ENCODE measurements at regions not wholly inside any gene's neighbourhood (a gene's known extent, or its start where the extent isn't known, plus 50 kb on each side); places are given as distances from the start of the nearest gene placed in this dataset.

- no peak for DNase-seq
Measured at GRCh38 chrX:10021461-10022272, 54.5 kb downstream of the CLDN34 start.

DNA sequence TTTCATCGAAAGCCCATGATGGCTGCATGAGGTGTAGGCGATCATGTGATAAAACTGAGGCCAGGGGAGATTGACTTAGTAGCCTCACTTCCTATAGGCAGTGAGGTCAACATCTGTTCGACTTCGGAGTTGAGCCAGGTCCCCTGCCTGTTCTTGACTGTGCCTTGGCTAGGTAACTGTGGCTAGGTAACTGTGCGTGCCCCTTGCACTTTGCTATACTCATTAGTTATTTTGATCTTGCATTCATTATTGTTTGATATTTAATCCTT lies 55.0 kb downstream of the CLDN34 start:
- no peak for DNase-seq

GRCh38 chrX:10022580-10023245 lies 55.6 kb downstream of the CLDN34 start:
- no peak for DNase-seq

DNA sequence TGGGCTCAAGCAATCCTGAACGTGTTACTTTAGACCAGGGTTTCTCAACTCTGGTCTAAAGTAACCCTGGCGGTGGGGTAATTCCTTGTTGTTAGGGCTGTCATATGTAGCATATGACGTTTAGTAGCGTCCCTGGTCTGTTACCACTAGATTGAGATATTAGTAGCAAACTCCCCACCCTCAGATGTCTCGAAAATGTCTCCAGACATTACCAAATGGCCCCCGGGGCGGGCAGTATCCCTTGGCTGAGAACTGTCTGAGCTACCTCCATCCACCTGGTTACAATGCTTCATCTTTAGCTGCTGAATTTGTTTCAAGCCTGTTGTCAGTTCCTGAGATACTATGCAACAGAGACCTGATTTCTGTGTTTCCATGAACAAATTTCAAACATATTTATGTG lies 56.7 kb downstream of the CLDN34 start:
- no peak for DNase-seq

DNA sequence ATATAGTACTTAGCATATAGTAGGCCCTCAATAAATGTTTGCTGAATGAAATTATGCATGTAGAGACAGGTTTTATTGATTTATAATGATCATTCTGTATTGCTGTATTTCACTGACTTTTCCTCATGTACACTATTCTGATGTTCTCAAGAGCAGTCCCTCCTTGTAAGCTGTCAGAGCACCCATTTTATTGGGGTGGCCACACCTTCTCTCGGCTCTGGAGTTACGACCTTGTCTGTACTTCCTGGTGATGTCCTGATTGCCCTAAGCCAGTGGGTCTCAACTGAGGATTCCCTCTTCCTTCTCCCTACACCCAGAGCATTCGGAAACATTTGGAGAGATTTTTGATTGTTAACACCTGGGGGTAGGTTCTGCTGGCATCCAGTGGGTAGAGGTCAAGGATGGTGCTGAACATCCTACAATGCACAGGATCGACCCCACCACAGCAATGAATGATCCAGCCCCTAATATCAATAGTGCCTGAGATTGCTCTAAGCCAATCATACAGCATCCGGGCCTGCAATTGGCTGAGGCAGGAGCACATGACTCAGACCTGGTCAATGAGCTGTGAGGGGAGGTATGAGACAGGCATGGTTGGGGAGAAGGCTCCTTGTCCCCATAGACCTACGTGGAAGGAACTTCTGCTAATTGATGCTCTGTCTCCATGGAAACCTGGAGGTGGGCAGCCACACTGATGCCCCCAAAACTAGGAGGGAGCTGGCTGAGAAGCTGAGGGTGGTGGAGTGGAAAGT lies 58.8 kb downstream of the CLDN34 start:
- DNase-seq: no peak

DNA sequence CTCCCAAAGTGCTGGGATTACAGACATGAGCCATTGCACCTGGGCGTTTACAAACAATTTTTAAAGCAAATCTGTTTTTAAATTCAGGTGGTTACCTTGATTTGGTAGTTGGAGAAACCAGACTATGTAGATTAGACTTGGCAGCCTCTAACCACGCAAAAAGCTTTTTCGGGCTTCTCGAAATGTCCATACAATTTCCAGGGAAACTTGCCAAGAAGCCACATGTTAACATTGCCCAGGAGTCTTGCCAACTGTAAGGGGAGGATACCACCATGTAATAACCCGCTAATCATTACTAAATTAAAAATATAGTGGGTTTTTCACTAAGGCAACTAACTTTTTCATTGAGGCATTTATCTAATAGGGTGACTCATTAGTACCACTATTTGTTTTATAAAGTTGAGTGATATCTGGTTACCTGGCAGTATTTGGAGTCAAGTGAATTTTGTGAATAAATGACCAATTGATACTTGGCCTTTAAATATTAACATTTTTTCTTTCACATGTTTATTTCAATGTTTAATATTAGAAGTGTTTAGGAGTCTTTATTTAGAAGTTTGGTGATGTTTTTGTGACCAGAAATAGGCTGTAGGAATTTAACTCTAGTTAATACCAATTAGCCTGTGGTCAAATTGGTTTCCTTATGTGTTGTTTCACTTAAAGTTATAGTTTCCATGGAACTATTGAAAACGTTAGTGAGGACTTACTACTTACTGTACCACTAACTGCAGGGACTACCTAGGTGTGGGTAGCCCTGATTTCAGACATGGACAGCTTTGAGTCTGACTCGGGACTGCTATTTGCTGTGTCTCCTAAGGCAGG lies 61.3 kb downstream of the CLDN34 start:
- DNase-seq: no peak

DNA sequence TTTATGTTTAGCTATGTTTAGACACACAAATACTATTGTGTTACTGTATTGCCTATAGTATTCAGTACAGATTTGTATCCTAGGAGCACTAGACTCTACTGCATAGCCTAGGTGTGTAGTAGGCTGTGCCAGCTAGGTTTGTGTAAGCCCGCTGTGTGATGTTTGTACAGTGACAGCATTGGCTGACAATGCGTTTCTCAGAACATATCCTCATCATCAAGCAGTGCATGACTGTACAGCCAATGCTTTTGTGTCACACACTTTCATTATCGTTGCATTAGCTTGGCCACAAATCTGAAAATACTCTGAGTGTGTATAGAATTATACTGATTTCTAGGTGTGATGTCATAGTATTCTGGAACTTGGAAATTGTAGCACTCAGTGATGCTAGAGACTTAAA lies 63.4 kb downstream of the CLDN34 start:
- DNase-seq: no peak

DNA sequence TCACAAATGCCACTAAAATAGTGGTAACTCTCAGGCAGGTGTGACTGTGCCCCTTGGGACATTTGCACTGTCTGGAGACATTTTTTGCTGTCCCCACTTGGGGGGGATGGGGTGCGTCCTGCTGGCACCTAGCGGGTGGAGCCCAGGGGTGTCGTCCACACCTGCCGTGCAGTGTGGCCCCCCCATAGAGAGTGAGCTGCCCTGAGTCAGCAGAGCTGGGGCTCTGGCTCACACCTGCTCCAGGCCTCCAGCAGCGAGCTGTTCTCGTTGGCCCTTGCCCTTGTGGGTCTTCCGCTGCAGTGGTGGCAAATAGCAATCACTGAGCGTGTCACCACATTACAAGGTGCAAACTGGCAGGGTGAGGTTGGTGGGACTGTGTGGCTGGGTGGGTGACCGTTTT lies 64.6 kb downstream of the CLDN34 start:
- DNase-seq: no peak

- DNase-seq: no peak
Measured at GRCh38 chrX:10032147-10032546, 65.0 kb downstream of the CLDN34 start.

DNA sequence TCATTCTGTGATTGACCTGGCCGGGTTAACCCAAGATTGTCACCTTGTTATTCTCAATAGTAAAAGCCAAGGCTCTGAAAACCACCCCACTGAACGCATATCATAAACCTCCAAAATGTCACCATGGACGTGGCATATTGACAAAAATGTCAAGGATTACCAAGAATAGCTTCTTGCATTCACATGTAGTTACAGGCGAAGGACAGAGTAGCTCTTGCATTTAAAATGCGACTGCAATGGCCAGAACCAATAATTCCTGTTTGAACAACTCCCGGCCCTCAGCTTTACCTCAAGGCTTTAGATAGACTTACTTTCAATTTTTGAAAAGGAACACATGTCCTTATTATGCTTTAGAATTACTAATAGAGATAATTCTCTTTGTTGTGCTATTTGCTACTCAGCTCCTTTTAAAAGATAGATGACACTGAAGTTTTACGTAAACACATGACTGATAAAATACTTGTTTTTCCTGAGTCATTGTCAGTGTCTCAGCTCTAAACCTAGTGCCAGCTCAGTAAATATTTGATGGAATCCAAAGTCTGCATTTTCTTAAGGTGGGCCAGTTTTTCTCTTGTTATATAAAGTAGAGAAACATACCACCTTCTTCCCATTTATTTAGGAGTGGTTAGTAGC lies 66.3 kb downstream of the CLDN34 start:
- DNase-seq: no peak

DNA sequence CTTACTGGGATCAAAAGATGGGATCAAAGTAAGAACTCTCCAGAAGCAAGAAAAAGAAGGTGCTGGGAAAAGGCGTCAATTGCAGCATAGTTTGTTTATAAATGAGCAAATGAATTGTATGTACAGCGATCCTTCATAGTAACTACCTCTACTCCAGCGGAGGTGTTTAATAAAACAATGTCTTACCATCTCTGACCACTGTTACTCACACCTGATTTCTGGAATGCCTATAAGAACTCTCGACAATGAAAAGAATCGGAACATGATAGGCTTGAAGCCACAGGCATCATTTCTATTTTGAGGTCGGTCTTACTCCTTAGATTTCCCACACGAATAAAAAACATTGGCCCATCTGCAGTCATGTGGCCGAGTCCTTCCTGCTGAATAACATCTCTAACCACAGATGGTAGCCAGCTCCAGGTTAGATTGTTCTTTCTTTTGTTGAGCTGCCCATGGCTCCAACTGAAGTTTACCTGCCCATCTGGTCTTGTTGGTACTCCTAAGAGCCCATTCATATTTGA lies 67.6 kb downstream of the CLDN34 start:
- DNase-seq: no peak

- no peak for DNase-seq
Measured at GRCh38 chrX:10038585-10038984, 71.4 kb downstream of the CLDN34 start.

DNA sequence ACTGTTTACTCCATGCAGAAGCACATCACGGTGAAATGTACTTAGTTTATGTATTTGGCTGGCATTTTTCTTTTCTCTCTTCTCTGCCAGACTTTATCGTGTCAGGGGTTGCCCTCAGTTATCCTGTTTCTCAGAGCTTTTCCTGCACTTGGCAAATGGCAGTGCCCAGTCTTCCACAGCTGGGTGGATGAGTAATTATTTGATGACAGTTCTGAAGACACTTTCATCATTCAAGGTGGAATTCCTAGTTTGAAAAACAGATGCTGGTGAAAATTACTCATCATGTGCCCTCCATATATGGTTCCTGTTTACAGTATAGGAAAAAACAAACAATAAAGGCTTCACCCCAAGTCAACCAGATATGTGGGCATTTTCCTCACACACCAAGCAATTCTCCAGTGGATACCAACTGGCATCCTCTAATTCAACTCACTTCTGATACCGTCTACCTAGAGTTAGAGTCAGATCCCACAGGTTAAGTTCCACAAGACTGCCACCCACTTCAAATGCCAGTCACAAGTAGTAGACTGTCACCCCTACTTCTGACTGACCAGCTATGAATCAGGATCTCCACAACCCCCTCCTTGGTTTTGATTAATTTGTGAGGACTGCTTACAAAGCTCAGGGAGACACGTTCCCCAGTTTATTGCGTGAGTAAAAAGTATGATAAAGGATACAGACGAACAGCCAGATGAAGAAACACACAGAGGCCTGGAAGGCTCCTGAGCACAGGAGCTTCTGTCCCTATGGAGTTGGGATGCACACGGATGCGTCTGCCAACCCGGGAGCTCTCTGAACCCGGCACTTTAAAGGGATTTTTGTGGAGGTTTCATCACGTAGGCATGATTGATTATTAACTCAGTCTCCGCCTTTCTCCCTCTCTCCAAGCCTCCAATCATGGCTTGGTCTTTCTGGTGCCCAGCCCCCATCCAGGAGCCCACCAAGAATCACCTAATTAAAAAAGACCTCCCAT lies 72.9 kb downstream of the CLDN34 start:
- DNase-seq: no peak

DNA sequence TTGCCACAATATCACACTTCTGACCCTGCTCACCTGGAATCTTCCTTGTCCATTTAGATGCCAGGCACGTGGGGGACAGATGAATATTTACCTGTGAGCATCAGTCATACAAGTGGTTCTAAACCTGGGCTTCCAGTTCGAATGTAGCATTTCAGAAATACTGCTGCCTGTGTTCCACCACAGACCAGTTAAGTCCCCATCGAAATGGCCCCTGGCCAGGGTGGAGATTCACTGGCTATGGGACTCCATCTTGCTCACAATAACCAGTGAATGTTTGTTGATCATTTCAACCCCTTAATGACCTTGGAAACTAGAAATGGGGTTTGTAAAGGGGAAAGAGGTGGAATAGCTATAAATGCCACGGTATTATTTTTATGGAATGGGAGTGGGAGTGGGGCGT lies 73.8 kb downstream of the CLDN34 start:
- no peak for DNase-seq

DNA sequence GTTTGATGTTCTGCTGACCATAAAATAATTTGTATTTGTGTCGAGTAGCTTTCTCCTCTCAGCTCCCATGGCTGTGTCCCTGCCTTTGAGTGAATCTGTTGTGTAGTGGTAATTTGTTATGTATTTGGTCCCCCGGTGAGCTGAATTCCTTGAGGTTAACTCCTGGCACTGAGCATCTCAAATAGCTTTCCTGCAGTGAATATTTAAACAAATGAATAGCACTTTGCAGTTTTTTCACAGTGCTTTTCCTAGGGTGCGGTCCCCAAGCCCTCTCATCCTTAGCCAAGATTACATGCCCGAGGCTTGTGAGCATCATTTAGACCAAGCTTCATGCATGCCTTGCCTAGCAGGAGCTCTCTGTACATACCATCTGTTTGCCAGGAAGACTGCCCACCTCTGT lies 74.2 kb downstream of the CLDN34 start:
- DNase-seq: no peak

DNA sequence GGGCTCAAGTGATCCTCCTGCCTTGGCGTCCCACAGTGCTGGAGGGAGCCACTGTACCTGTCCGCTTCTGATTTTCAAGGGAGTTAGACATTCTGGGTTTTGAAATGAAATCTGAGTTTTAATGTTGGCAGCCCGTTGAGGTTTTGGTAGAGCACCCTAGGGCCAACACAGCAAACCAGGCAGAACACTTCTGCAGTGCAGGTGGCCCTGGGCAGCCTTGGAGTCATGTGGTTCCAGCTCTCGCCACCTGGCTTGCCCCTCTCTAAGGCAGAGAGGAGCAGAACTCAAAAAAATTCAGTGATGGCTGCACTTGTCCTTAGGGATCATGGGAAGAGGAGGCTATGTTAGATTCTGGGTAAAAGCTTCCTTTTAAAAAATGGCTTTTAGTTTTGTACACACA lies 74.9 kb downstream of the CLDN34 start:
- DNase-seq: no peak

DNA sequence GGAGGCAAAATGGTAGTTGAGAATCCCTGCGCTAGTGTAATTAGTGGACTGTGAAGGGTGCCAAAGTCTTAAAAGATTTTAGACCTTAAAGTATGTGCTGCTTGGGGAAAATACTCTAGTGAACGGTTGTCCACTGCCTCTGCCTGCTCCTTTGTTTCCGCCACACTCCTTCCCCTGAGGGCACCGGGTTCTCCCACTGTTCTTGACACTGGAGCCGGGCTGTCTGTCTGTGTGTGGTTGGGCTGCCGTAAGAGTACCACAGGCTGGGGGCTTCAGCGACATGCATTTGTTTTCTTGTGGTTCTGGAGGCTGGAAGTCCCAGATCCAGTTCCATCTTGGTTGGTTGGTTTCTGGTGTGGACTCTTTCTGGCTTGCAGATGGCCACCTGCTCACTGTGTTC lies 76.2 kb downstream of the CLDN34 start:
- no peak for DNase-seq

- no peak for DNase-seq
Measured at GRCh38 chrX:10044021-10044420, 76.9 kb downstream of the CLDN34 start.

- no peak for DNase-seq
Measured at GRCh38 chrX:10045327-10046000, 78.3 kb downstream of the CLDN34 start.

GRCh38 chrX:10047133-10047532 lies 80.0 kb downstream of the CLDN34 start:
- DNase-seq: no peak

- no peak for DNase-seq
Measured at GRCh38 chrX:10047631-10048030, 80.5 kb downstream of the CLDN34 start.

All from stimulated activated CD4-positive, alpha-beta T cell treated with anti-CD3 and anti-CD28 coated beads, Interleukin-1b, Interleukin-23, amount 100 ng/mL, for 48 hours (primary cell).